Fibroblast of peridontal ligament (primary cell): ENCODE measurements at regions not wholly inside any gene's neighbourhood (a gene's known extent, or its start where the extent isn't known, plus 50 kb on each side); places are given as distances from the start of the nearest gene placed in this dataset.
"Not testable (repeated sequence)": the region's sequence is repeated elsewhere in the genome, so short reads cannot be mapped to it uniquely, and the experiment has no call there.

Experiments
- DNase-seq: peaks from one replicate; pipeline ENCODE4 v3.0.0-alpha.2; 2010; ENCODE audit errors: extremely low read depth

GRCh38 chr9:90221899-90222298, 420.7 kb downstream of the DIRAS2 start:
- not testable (repeated sequence) for DNase-seq

GRCh38 chr9:90226839-90227338, 415.7 kb downstream of the DIRAS2 start:
- peak; percentile 17 for DNase-seq

- not testable (repeated sequence) for DNase-seq
Observed at GRCh38 chr9:90233081-90233480, 409.5 kb downstream of the DIRAS2 start.

GRCh38 chr9:90240541-90240940, 402.1 kb downstream of the DIRAS2 start:
- DNase-seq, result no peak

GRCh38 chr9:90245661-90246060, 397.0 kb downstream of the DIRAS2 start:
- DNase-seq, result no peak

GRCh38 chr9:90249094-90249493, 393.5 kb downstream of the DIRAS2 start:
- DNase-seq, result no peak

GRCh38 chr9:90251316-90251715, 391.3 kb downstream of the DIRAS2 start:
- DNase-seq, result no peak

- no peak for DNase-seq
Observed at GRCh38 chr9:90256345-90256744, 386.3 kb downstream of the DIRAS2 start.

- DNase-seq, result no peak
Observed at GRCh38 chr9:90259311-90260246, 383.0 kb downstream of the DIRAS2 start.

- DNase-seq, result no peak
Observed at GRCh38 chr9:90261698-90262097, 380.9 kb downstream of the DIRAS2 start.

- DNase-seq, result no peak
Observed at GRCh38 chr9:90268613-90269012, 374.0 kb downstream of the DIRAS2 start.

GRCh38 chr9:90271707-90272106, 370.9 kb downstream of the DIRAS2 start:
- no peak for DNase-seq

- DNase-seq, result no peak
Observed at GRCh38 chr9:90274725-90275124, 367.9 kb downstream of the DIRAS2 start.

- no peak for DNase-seq
Observed at GRCh38 chr9:90285946-90286345, 356.7 kb downstream of the DIRAS2 start.

GRCh38 chr9:90287567-90288274, 354.9 kb downstream of the DIRAS2 start:
- no peak for DNase-seq

GRCh38 chr9:90288275-90288639, 354.4 kb downstream of the DIRAS2 start:
- no peak for DNase-seq

GRCh38 chr9:90290716-90291485, 351.7 kb downstream of the DIRAS2 start:
- peak; percentile 43 for DNase-seq

GRCh38 chr9:90296539-90296938, 346.1 kb downstream of the DIRAS2 start:
- no peak for DNase-seq

- DNase-seq, result no peak
Observed at GRCh38 chr9:90299968-90300367, 342.7 kb downstream of the DIRAS2 start.

GRCh38 chr9:90300611-90301276, 341.9 kb downstream of the DIRAS2 start:
- no peak for DNase-seq

GRCh38 chr9:90301277-90301653, 341.4 kb downstream of the DIRAS2 start:
- DNase-seq, result peak; percentile 86

- no peak for DNase-seq
Observed at GRCh38 chr9:90303655-90304054, 339.0 kb downstream of the DIRAS2 start.
